AG04449 (cell line): ENCODE measurements at regions not wholly inside any gene's neighbourhood (a gene's known extent, or its start where the extent isn't known, plus 50 kb on each side); places are given as distances from the start of the nearest gene placed in this dataset.

Source experiments
- CTCF ChIA-PET: fragments of 350-600 bp; formaldehyde crosslinking; extraction: SDS; loops from one replicate; lab custom pipeline; 2021; ENCODE audit warnings: antibody characterized with exemption; lab: Yijun Ruan, JAX
- POLR2A ChIA-PET: fragments of 400-600, 350-600 bp; formaldehyde crosslinking; extraction: SDS; loops from one replicate; lab custom pipeline; 2020; ENCODE audit warnings: antibody characterized with exemption, inconsistent platforms; lab: Yijun Ruan, JAX
- DNase-seq: peaks from one replicate; pipeline ENCODE4 v3.0.0-alpha.2; 2010; ENCODE audit warnings: low read depth, low spot score
- H3K4me3 ChIP-seq: 2 replicates; pipeline ENCODE4 v1.5.1; 2011; ENCODE audit warnings: low read depth, mild to moderate bottlenecking, control low read depth, low read length
- TF ChIP-seq, protein P1 (sequence below): IDR thresholded peaks from one replicate; pipeline ENCODE4 v1.5.1; 2011; ENCODE audit warnings: mild to moderate bottlenecking, moderate library complexity, low read length, control low read depth, inconsistent platforms; ENCODE audit not compliant: insufficient read depth; ENCODE audit errors: missing control alignments

DNA sequence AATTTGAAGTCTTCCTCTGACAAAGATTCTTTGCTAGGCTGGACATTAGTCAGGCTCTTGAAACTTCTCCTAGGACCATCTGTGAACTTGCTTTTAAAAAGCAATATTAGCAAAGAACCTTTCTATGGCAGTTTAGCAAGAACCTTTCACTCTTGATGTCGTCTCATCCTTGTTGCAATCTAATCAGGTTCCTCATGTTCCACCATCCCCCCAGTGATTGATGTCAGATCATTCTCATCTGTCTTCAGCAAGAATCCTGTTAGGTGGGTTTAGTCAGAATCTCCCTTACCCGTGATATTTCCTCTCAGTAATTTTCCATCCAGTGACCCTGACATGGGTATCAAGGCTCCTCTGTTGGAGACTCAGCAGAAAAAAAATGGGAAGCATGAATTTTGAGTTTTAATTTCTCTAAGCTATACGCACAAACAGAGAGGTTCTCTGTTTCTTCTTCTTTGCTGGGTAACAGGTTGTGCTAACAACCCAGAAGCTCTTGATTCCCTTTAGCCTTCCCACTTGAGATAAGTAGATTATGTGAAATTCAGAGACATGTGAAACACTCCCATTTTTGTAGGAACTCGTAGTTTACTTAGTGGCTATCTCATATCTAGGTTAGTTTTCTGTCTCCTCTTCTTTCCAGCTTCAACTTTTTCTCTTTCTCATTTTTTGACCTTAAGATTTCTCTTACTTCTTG is 507.4 kb downstream of the C4orf33 start:
- TF ChIP-seq, protein P1, sequence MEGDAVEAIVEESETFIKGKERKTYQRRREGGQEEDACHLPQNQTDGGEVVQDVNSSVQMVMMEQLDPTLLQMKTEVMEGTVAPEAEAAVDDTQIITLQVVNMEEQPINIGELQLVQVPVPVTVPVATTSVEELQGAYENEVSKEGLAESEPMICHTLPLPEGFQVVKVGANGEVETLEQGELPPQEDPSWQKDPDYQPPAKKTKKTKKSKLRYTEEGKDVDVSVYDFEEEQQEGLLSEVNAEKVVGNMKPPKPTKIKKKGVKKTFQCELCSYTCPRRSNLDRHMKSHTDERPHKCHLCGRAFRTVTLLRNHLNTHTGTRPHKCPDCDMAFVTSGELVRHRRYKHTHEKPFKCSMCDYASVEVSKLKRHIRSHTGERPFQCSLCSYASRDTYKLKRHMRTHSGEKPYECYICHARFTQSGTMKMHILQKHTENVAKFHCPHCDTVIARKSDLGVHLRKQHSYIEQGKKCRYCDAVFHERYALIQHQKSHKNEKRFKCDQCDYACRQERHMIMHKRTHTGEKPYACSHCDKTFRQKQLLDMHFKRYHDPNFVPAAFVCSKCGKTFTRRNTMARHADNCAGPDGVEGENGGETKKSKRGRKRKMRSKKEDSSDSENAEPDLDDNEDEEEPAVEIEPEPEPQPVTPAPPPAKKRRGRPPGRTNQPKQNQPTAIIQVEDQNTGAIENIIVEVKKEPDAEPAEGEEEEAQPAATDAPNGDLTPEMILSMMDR, result no peak
- ChIA-PET POLR2A (no interaction called here), CTCF (interaction anchor here (0.8 kb wide), 1 partner anchor 39 kb away, joined by 3 read pairs; no protein-coding TSS in a partner anchor)
- H3K4me3 ChIP-seq, result no peak overlapping the region
- DNase-seq, result no peak

DNA sequence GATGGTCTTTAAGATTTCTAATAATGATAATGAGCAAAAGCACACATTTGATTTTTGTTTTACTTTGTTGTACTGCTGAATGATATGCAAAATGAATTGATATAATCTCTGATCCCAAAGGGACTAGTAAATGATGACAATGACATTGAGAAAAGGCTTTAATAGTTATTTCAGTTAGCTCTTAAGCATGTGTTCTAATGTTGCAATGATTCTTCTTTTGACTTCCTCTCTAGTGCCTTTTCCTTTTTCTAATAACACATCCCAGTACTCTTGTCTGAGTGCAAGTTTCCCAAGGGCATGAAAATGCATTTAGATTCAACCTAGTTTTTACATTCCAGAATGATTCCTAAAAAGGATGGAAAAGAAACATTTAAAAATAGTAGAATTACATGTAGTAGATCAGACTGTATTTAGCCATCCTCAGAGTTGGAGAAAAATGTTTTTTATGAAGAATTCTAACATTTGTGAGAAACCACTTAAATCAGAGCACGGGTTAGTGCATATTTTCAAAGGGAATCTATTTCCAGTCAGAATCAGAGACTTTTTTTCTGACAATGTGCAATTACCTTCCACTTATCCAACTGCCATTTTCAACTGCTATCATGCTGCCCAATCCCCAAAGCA is 508.8 kb downstream of the C4orf33 start:
- TF ChIP-seq, protein P1, result no peak
- DNase-seq, result no peak
- CTCF ChIA-PET, result no interaction called here
- no peak overlapping the region for H3K4me3 ChIP-seq
- POLR2A ChIA-PET, result no interaction called here

DNA sequence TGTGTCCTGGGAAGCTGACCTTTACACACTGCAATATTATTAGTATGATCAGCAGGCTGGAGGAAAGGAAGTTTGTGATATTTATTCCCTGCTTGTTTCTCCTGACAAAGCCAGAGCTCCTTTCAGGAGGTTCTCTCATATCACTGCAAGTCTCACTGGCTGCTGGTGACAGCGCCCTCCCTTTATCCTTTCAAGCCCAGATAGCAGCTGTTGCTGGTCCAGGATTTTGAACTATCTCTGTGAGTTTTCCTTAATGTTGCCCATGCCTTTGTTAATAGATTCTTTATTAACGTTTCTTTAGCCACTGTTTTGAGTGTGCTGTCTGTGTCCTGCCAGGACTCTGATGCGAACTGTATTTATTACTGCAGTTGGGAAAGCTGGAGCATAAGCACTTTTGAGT is 518.7 kb downstream of the C4orf33 start:
- ChIA-PET CTCF (no interaction called here), POLR2A (no interaction called here)
- no peak overlapping the region for H3K4me3 ChIP-seq
- no peak for DNase-seq
- TF ChIP-seq, protein P1, result no peak

DNA sequence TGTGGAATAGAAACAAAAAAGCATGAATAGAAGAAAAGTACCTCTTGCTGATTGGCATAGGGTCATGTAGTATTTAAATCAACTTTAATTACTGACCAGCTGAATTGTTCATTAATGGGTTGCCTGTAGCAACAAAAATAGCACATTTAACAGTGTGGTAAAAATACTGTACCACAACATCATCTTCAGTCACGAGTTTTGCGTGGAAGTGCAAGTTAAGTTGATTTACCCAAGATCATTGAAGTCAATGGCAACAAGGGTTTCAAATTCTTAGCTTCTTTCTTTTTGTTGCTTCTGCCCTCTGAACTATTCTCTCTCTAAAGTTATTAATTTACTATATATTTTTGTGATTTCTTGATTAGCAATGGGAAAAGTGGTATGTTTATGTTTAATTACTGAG is 526.6 kb downstream of the C4orf33 start:
- DNase-seq, result no peak
- no peak overlapping the region for H3K4me3 ChIP-seq
- CTCF ChIA-PET, result no interaction called here
- POLR2A ChIA-PET, result no interaction called here
- TF ChIP-seq, protein P1, result no peak

DNA sequence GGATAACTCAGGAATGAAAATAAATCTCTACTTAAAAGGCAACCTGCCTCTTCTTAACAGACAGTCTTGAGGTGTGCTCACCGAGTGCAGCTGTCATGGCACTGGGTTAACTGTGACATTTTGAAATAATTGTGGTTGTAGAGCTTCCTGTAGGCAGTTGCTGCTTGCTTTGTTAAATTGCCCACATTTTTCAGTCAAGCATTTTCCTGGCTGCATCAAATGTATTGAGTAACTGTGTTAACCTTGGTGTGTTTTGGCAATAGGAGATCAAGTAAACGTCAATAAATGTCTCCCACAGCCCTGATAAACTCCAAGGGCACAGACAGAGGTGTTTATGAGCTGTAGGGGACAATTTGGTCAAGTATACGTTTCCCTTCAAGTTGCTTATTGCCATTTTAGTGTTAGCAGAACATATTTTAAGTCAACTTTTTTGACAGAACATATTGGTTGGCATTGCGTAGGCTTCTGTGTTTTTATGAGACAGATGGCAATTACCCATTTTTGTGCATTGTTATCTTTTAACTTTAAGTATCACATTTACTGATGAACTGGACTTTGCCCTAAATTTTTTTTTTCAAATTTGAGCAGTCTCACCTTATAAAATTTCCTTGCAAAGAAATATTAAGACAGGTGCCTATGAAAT is 527.4 kb downstream of the C4orf33 start:
- TF ChIP-seq, protein P1, result no peak
- ChIA-PET CTCF (no interaction called here), POLR2A (no interaction called here)
- H3K4me3 ChIP-seq, result no peak overlapping the region
- DNase-seq, result no peak

DNA sequence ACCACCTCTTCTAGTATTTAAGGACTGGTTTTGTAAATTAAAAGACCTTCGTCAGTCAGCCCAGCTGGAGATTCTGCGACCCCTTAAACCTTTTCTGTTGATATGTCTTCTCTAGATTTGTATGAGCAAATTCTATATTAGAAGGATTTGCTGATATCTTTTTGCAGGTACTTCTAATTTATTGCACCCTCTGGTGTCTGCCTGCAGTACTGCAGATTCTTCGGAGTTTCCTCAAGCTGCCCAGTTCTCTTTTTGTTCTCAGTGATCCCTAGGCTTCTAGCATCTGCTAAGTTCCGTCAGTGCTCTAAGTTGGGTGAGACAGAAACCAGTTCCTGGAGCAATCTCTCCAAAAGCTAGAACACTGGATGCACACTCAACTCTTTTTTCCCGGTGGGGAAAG is 545.2 kb downstream of the C4orf33 start:
- POLR2A ChIA-PET, result no interaction called here
- CTCF ChIA-PET, result interaction anchor here (0.8 to 4.5 kb wide), 9 partner anchors 9 to 1449 kb away, joined by 3 to 36 read pairs (median 4); no protein-coding TSS in a partner anchor
- no peak overlapping the region for H3K4me3 ChIP-seq
- TF ChIP-seq, protein P1, result no peak
- DNase-seq, result no peak
